ENCODE measurements at regions not wholly inside any gene's neighbourhood (a gene's known extent, or its start where the extent isn't known, plus 50 kb on each side); places are given as distances from the start of the nearest gene placed in this dataset.

DNA sequence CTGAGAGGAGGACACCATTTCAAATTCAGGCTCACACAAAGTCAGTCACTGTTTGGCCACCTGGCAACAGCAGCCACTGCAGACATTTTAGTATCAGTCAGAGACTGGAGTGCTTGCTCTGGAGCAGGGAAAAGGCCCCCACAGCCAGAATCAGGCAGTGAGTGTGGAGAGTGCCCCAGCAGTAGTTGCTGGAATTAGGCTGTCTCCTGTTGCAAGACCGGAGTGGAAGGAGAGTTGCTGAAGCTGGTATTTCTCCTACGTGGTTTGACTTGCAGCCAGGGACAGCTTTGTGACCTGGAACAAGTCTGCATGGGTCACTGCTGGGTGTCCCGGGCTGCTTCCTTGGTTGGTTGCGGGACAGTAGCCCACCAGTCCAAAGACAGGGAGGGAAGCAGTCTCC, 78.4 kb upstream of the TMEM168 start:
- H4K91ac ChIP-seq (ENCODE audit: insufficient read length, low read depth, low read length) = no peak overlapping the region
- H3K56ac ChIP-seq (ENCODE audit: insufficient read length, low read depth, low read length) = no peak overlapping the region

More for the DNA sequence above, 78.4 kb upstream of the TMEM168 start:
- Histone ChIP-seq H4K8ac (replicated peaks; ENCODE audit: insufficient read length, low read depth, low read length) (no peak overlapping the region), H3K9me3 (ENCODE audit: control insufficient read depth, low read depth, low read length) (no peaks in the 10 kb centered on the region), H3K23ac (ENCODE audit: insufficient read length, low read depth, low read length) (no peak overlapping the region), H3K79me2 (ENCODE audit: insufficient read depth, low read length) (no peaks in the 10 kb centered on the region), H3K27ac (ENCODE audit: insufficient read length, low read depth, low read length) (no peak overlapping the region), H2BK15ac (ENCODE audit: low read depth, low read length) (no peak overlapping the region), H3K14ac (ENCODE audit: insufficient read depth, low read length) (no peak overlapping the region), H3K9ac (ENCODE audit: extremely low read depth, insufficient read length, low read length) (no peak overlapping the region), H2BK12ac (ENCODE audit: insufficient read length, low read depth, low read length) (no peak overlapping the region), H2AK5ac (ENCODE audit: insufficient read length, low read length) (no peak overlapping the region), H3K18ac (ENCODE audit: insufficient read length, low read depth, low read length) (no peak overlapping the region), H2BK5ac (ENCODE audit: insufficient read length, low read length) (no peak overlapping the region), H3K23me2 (ENCODE audit: insufficient read length, low read depth, low read length, poor library complexity, severe bottlenecking) (no peaks in the 10 kb centered on the region), H2AFZ (ENCODE audit: low read length) (no peak overlapping the region), H3T11ph (ENCODE audit: low read length) (no peak overlapping the region), H3K79me1 (ENCODE audit: insufficient read depth, low read depth, low read length, poor library complexity, severe bottlenecking) (peaks cover 2% of the 10 kb centered on the region), H4K20me1 (ENCODE audit: control insufficient read depth, insufficient read depth, insufficient read length) (no peaks in the 10 kb centered on the region), H3K4me1 (ENCODE audit: insufficient read depth, low read length) (no peaks in the 10 kb centered on the region), H4K5ac (ENCODE audit: insufficient read length, low read depth, low read length) (no peak overlapping the region), H2BK120ac (ENCODE audit: low read depth, low read length, poor library complexity, severe bottlenecking) (no peak overlapping the region), H3K27me3 (ENCODE audit: insufficient read depth, low read length) (no peaks in the 10 kb centered on the region), H3K4ac (ENCODE audit: low read depth, low read length) (no peak overlapping the region), H3K4me2 (ENCODE audit: insufficient read depth, insufficient read length, low read length) (no peak overlapping the region), H2BK20ac (ENCODE audit: low read depth, low read length, poor library complexity, severe bottlenecking) (no peak overlapping the region)
- H3K9me3 Mint-ChIP-seq = peaks cover 7 to 12% of the 10 kb centered on the region in 2 experiments; a peak in 4 of 5 replicates
- no CpG with 5 or more reads among the region's 4 CpGs for WGBS (ENCODE audit: extremely low coverage, insufficient read length, low lambda C conversion rate)
- H3K4me3 Mint-ChIP-seq = no peak overlapping the region
- H3K36me3 Mint-ChIP-seq (ENCODE audit: insufficient read depth in 1 of 3, low read depth in 3 of 3) = peaks cover 3 to 23% (median 5%) of the 10 kb centered on the region in 3 experiments
- peaks cover 15 to 19% of the 10 kb centered on the region in 2 experiments for H3K4me1 Mint-ChIP-seq
- H3K27me3 Mint-ChIP-seq (ENCODE audit: low read depth) = no peaks in the 10 kb centered on the region
- DNase-seq = no peak
- TF ChIP-seq, protein P1, sequence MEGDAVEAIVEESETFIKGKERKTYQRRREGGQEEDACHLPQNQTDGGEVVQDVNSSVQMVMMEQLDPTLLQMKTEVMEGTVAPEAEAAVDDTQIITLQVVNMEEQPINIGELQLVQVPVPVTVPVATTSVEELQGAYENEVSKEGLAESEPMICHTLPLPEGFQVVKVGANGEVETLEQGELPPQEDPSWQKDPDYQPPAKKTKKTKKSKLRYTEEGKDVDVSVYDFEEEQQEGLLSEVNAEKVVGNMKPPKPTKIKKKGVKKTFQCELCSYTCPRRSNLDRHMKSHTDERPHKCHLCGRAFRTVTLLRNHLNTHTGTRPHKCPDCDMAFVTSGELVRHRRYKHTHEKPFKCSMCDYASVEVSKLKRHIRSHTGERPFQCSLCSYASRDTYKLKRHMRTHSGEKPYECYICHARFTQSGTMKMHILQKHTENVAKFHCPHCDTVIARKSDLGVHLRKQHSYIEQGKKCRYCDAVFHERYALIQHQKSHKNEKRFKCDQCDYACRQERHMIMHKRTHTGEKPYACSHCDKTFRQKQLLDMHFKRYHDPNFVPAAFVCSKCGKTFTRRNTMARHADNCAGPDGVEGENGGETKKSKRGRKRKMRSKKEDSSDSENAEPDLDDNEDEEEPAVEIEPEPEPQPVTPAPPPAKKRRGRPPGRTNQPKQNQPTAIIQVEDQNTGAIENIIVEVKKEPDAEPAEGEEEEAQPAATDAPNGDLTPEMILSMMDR (conservative IDR thresholded peaks at IDR 0.05) = no peak
- peak overlapping the region in 1 of 3 experiments; percentile 45; a peak in 1 of 7 replicates for H3K27ac Mint-ChIP-seq
